ENCODE measurements at regions not wholly inside any gene's neighbourhood (a gene's known extent, or its start where the extent isn't known, plus 50 kb on each side); places are given as distances from the start of the nearest gene placed in this dataset.

DNA sequence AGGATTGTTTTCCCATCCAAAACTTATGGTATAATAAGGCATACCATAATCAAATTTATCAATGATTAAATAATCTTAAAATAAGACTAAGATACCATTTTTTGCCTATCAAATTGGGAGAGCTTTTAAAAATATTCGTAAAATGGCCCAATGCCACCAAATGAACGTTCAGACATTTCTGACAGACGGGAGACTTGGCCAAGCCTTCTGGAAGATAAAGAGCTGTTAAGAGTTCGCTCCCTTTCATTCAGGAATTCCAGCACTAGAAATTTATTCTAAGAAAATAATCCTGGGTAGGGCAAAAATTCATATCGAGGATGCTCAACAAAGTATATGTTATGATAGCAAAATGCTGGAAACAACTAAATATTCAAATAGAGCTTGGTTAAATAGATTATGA lies 85.6 kb upstream of the NEO1 start:
- no peak for DNase-seq (ENCODE audit: low read depth in 2 of 2)

DNA sequence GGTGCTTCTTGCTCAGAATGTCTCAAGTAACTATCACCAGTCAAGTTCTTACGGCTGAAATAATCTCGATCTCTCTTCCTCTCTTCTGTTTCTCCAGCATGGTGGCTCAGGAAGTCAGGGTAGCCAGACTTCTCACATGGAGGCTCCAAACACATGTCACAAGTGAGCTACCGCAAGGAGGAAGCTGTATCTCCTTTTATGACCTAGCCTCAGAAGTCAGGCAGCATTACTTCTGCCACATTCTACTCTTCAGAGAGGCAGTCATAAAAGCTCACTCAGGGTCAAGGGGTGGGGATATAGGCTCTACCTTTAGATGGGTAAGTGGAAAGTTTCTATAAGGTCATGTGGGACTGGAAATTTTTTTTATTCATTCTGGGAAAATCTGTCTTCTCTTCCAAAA lies 86.6 kb upstream of the NEO1 start:
- no peak for DNase-seq (ENCODE audit: low read depth in 2 of 2)

DNA sequence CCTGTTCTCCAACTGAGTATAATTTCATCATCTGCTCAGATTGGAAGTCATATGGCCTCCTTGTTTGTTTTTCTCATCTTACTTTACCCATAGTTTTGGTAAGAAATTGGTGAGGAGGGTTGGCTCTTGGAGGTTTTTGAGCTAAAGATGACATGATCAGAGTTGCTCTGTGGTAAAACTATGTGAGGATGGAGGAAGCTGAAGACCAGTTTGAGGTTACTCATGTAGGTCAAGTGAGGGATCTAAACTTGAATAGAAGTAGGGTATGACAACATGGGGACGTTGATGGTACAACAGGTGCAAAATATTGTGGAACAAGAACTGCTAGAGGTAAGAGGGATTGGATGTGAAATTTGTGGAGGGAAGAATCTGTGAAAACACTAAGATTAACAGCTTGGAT lies 87.7 kb upstream of the NEO1 start:
- DNase-seq (ENCODE audit: low read depth in 2 of 2) = no peak

GRCh38 chr15:72964135-72964534 lies 88.1 kb upstream of the NEO1 start:
- no peak for DNase-seq (ENCODE audit: low read depth in 2 of 2)

GRCh38 chr15:72962054-72962702 lies 90.1 kb upstream of the NEO1 start:
- DNase-seq (ENCODE audit: low read depth in 2 of 2) = no peak

GRCh38 chr15:72961346-72961745 lies 90.9 kb upstream of the NEO1 start:
- DNase-seq (ENCODE audit: low read depth in 2 of 2) = no peak

DNA sequence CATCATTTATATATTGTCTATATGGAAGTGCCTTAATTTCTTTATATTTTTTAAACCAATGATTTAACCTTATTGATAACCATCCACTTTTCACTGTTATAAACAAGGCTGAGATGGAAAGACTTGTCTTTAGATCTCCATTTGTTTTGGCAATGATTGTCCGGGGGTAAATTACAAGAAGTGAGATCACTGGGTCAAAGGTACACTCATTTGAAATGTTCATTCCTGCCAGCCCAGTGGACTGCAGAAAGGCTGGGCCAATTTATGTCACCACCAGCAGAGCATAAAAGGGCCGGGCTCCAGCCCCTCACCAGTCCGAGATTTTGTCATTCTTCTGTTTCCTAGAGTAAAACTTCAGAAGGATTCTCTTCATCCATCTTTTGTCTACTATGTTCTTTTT lies 93.6 kb upstream of the NEO1 start:
- no peak for DNase-seq (ENCODE audit: low read depth in 2 of 2)

GRCh38 chr15:72953306-72953705 lies 99.0 kb upstream of the NEO1 start:
- DNase-seq (ENCODE audit: low read depth in 2 of 2) = no peak

GRCh38 chr15:72952151-72952550 lies 100.1 kb upstream of the NEO1 start:
- no peak for DNase-seq (ENCODE audit: low read depth in 2 of 2)

DNA sequence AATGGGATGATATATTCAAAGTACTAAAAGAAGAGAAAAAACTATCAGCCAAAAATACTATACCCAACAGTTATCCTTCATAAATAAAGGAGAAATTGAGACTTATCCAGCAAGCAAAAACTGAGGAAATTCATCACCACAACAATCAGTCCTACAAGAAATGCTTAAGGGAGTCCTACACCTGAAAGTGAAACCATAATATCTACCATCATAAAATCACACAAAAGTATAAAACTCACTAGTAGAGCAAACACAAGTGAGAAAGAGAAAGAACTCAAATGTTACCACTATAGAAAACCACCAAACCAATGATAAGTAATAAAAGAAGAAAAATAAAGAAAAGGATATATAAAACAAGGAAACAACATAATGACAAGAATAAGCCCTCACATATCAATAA lies 103.6 kb upstream of the NEO1 start:
- DNase-seq (ENCODE audit: low read depth in 2 of 2) = no peak

DNA sequence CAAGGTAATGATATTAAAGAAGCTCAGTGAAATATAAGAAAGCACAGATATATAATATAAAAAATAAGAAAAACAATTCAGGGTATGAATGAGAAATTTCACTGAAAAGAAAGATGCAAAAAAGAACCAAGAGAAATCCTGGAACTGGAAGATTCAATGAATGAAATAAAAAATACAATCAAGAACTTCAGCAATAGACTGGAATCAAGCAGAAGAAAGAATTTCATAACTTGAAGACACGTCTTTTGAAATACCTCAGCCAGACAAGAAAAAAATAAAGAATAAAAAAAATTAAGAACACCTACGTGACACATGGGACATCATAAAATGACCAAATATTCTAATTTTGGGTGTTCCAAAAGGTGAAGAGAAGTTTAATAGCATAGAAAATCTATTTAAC lies 104.6 kb upstream of the NEO1 start:
- DNase-seq (ENCODE audit: low read depth in 2 of 2) = no peak

DNA sequence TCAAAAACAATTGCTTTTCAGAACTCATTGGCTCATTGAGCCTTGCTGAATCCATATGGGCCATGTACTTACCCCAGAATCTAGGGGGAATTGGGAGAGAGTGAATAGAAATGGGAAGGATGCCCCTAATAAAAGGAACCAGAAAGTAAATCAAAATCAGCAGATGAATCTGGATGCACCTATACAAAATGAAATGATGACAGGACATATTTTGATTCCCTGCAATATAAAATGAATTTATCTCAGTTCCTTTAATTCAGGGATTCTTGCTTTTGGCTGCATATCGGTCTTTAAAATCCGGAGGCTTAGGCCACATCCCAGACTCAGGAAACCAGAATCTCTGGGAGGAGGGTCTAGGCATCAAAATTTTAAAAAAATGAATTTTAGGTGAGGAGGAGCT lies 107.7 kb upstream of the NEO1 start:
- DNase-seq (ENCODE audit: low read depth in 2 of 2) = no peak

GRCh38 chr15:72940229-72940622 lies 112.0 kb upstream of the NEO1 start:
- DNase-seq (ENCODE audit: low read depth in 2 of 2) = no peak

DNA sequence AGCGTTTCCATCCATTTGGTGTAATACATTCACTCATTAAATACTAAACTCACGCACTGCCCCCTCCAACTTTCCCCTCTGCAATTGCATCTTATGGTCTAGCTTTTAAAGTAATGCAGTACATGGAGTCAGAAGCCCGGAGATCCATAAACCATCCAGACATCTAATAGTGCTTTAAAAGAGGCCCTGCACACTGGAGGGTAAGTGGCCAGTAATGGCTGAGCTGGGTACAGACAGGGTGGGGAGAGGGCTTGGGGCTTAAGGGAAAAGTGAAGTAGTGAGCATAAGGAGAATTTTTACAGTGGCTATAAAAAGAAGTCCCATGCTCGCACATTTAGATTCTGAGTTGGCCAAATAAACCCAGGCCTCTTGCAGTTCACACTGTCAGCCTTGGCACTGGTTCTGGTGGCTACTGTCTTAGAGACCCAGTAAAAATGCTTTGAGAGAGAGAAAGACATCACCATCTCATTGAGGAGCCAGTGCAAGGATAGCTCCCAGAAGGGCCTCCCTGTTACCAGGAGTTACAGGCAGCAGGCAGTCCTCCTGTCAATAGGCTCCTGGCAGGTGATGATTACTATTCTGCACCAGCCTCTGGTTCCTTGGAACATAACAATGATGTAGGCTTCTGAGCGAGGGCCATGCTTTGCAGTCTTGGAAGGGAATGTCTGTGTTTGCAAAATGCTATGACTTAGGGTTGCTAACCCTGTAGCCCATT lies 112.6 kb upstream of the NEO1 start:
- no peak for DNase-seq (ENCODE audit: low read depth in 2 of 2)

GRCh38 chr15:72936691-72937679 lies 115.3 kb upstream of the NEO1 start:
- DNase-seq (ENCODE audit: low read depth in 2 of 2) = no peak

DNA sequence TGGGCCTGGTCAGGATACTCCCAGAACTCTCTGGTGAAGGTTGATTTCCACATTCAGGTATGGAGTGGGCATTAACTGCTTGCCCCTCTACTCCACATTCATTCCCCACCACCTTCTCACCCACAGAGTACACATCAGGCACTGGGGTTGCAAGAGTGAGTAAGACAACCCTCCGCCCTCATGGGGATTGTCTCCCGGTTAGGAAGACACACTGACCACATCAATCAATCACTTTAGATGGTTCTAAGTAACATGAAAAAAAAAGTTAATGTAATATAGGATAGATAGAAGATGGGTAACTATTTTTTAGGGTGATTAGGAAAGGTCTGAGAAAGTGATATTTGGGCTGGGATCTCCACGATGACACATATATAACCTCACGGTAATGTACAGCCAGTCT lies 116.0 kb upstream of the NEO1 start:
- no peak for DNase-seq (ENCODE audit: low read depth in 2 of 2)

DNA sequence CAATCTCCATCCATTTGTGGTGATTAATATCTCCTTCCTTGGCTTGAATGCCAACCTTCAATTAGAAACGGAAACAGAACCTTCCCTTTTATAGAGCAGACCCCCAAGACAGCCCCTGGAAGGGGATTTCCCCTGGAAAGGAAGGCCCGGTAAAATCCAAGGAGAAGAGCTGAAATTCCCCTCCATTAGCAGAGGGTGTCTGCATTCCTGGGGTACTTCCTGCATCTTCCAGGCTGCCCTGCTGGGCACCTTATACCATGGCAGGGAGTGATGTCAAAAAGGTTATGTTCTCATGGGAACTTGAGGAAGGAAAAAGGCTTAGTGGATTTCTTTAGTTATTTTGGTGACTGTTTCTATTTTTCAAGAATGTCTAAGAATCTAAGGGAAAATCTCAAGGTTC lies 116.7 kb upstream of the NEO1 start:
- no peak for DNase-seq (ENCODE audit: low read depth in 2 of 2)

DNA sequence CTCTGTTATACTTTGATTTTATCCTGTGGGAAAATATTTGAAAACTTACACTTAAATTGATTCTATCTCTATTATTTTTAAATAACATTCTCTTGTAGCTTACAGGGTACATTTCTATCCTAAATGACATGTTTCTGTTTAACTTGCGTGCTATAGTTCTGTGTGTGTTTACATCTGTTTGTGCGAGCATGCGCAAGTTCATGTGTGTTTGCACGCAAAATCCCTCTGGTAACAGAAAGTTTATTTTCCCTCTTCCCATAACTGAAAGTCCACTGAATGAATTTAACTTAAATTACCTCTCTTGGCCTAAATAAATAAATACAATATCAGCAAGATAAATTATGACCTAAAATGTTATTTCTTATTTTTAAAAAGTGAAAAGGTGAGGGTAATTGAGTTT lies 117.3 kb upstream of the NEO1 start:
- DNase-seq (ENCODE audit: low read depth in 2 of 2) = no peak

DNA sequence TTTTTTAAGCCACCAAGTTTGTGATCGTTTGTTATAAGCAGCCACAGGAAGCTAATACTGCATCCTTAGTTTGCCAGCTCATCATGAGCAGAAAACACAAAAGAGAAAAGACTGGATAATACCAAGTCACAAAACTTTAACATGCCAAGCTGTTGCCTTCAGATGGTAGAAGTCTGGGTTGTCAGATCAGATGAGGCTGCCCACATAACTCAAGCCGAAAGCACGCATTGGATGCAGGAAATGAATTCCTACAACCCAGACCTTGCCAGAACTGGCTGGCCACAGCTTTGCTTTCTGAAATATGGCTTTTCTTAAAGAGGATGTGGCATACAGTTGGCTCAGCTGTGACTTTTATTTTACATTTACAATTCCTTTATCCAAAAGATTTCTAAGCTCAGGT lies 118.3 kb upstream of the NEO1 start:
- DNase-seq (ENCODE audit: low read depth in 2 of 2) = no peak

DNA sequence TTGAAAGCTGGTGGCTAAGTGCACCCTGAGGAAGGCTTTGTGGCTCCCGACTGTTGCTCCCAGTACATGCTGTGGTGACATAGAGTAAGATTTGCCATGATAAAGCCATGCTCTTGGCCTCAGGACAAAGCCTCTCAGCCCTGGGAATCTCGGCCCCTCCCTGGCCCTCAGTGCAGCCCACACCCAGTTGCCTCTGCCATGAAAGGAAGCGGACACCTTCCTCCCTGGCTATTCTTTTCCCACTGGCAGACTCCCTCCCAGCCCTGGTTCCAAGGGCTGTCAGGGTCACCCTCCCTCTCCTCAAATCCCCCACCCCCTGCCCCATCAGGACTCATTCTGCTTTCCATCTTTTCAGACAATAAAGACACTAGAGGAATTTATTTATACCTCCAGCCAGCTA lies 119.8 kb upstream of the NEO1 start:
- no peak for DNase-seq (ENCODE audit: low read depth in 2 of 2)

DNA sequence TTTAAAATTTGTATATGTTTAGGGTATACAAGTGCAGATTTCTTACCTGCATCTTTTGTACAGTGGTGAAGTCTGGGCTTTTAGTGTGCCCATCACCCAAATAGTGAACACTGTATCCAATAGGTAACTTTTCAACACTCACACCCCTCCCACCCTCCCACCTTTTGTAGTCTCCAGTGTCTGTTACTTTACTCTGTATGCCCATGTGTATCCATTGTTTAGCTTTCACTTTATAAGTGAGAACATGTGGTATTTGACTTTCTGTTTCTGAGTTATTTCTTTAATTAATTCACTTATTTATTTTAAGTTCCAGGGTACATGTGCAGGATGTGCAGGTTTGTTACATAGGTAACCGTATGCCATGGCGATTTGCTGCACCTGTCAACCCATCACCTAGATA lies 124.8 kb upstream of the NEO1 start:
- DNase-seq (ENCODE audit: low read depth in 2 of 2) = no peak

DNA sequence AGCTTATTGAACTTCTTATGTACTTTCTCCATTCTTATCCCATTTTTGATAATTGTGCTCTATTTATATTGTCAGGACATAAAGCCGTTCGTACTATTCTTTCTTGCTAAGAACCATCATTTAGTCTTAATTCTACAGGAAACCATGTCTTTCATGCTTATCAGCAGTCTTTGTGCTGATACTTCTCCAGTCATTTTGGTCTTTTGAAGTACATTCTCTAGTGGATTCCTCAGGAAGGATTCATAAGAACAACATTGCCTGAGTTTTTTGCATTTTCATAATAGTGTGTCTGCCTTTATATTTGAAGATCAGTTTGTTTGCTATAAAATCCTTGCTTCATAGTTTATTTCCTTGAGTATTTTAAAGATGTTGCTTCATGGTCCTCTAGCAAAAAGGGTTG lies 126.6 kb upstream of the NEO1 start:
- no peak for DNase-seq (ENCODE audit: low read depth in 2 of 2)

DNA sequence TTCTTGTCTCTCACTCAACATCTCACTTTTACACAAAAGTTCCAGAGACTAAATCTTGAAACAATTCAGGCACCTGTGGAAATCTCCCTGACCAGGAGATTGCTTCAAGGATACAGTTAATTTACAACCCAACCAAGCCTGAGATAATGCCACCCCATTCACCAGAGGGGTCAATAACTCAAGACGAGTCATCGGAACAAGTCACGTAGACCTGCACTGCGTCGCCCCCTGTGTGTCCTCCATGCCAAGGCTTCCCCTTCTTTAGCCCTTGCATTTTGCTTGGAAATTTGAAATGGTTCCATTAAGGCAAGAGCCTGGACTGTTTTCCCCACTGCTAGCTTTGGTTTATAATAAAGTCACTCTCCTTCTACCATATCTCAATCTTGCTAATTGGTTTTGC lies 129.0 kb upstream of the NEO1 start:
- no peak for DNase-seq (ENCODE audit: low read depth in 2 of 2)

All from dermis microvascular lymphatic vessel endothelial cell (primary cell).